Activated naive CD4-positive, alpha-beta T cell (primary cell): ENCODE measurements at regions not wholly inside any gene's neighbourhood (a gene's known extent, or its start where the extent isn't known, plus 50 kb on each side); places are given as distances from the start of the nearest gene placed in this dataset.

ENCODE experiments used
- DNase-seq, 4 experiments: peaks; one replicate each; lab custom pipeline; 2025; lab: John Stamatoyannopoulos, UW

GRCh38 chr11:104526006-104526405 lies 362.1 kb upstream of the PDGFD start:
- no peak for DNase-seq

- DNase-seq = no peak
Observed at GRCh38 chr11:104525416-104525815, 361.5 kb upstream of the PDGFD start.

GRCh38 chr11:104524254-104524653 lies 360.3 kb upstream of the PDGFD start:
- no peak for DNase-seq

GRCh38 chr11:104523611-104524010 lies 359.7 kb upstream of the PDGFD start:
- DNase-seq = no peak

- no peak for DNase-seq
Observed at GRCh38 chr11:104522650-104523049, 358.7 kb upstream of the PDGFD start.

- no peak for DNase-seq
Observed at GRCh38 chr11:104522123-104522522, 358.2 kb upstream of the PDGFD start.

GRCh38 chr11:104510169-104510568 lies 346.2 kb upstream of the PDGFD start:
- no peak for DNase-seq

GRCh38 chr11:104490182-104490581 lies 326.2 kb upstream of the PDGFD start:
- DNase-seq = no peak

- no peak for DNase-seq
Observed at GRCh38 chr11:104488561-104488960, 324.6 kb upstream of the PDGFD start.

GRCh38 chr11:104487046-104487806 lies 323.3 kb upstream of the PDGFD start:
- DNase-seq = no peak

- no peak for DNase-seq
Observed at GRCh38 chr11:104484804-104485554, 321.0 kb upstream of the PDGFD start.

GRCh38 chr11:104476898-104477297 lies 313.0 kb upstream of the PDGFD start:
- no peak for DNase-seq

GRCh38 chr11:104476454-104476853 lies 312.5 kb upstream of the PDGFD start:
- DNase-seq = no peak

- no peak for DNase-seq
Observed at GRCh38 chr11:104467404-104467803, 303.5 kb upstream of the PDGFD start.

GRCh38 chr11:104465321-104465720 lies 301.4 kb upstream of the PDGFD start:
- no peak for DNase-seq

GRCh38 chr11:104464691-104465090 lies 300.7 kb upstream of the PDGFD start:
- no peak for DNase-seq

GRCh38 chr11:104462341-104462740 lies 298.4 kb upstream of the PDGFD start:
- DNase-seq = no peak

- no peak for DNase-seq
Observed at GRCh38 chr11:104451197-104451893, 287.4 kb upstream of the PDGFD start.

- DNase-seq = no peak
Observed at GRCh38 chr11:104443387-104443786, 279.4 kb upstream of the PDGFD start.

- DNase-seq = no peak
Observed at GRCh38 chr11:104442321-104442720, 278.4 kb upstream of the PDGFD start.

- no peak for DNase-seq
Observed at GRCh38 chr11:104435494-104435893, 271.5 kb upstream of the PDGFD start.

GRCh38 chr11:104433751-104434150 lies 269.8 kb upstream of the PDGFD start:
- no peak for DNase-seq

GRCh38 chr11:104432981-104433380 lies 269.0 kb upstream of the PDGFD start:
- no peak for DNase-seq
